ENCODE measurements at regions not wholly inside any gene's neighbourhood (a gene's known extent, or its start where the extent isn't known, plus 50 kb on each side); places are given as distances from the start of the nearest gene placed in this dataset.

DNA sequence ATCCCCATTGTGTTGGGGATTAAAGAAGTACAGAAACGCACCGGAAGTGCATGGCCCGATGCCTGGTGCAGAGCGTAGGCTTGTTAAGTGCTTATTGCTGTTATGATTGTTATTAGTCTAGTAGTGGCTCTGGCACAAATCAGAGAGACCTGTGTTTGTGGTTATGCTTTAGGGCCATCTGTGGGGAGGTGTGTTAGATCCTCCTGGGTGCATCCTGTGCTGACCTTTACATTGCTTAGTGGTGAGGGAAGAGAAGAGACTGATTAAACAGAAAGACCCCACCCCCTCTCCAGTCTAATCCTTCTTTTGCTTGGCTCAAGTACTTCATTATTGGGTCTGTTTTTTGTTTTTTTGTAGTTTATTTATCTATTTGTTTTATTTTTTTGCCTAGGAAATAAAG is 112.7 kb upstream of the SPRY4 start:
- DNase-seq (ENCODE audit: low spot score in 2 of 2): peak in 1 of 2 donors; percentile 29
- 61 to 66% methylated on average over 4 of the region's 4 CpGs for WGBS, 2 donors
- intact Hi-C loops (cut with DNase I; ENCODE audit: low total_unique reads): no loop called here
- no peak for TF ChIP-seq POLR2A (IDR thresholded peaks at IDR 0.05)
- TF ChIP-seq CTCF (IDR thresholded peaks at IDR 0.05): no peak
- H3K4me3 ChIP-seq (ENCODE audit: low read depth, poor library complexity, severe bottlenecking): no peak overlapping the region

- intact Hi-C loops (cut with DNase I; ENCODE audit: low total_unique reads): no loop called here
- TF ChIP-seq CTCF (IDR thresholded peaks at IDR 0.05): no peak
- TF ChIP-seq POLR2A (IDR thresholded peaks at IDR 0.05): no peak
- 76 to 81% methylated on average over 9 of the region's 9 CpGs for WGBS, 2 donors
- DNase-seq (ENCODE audit: low spot score in 2 of 2): peak in 1 of 2 donors; percentile 61
- H3K4me3 ChIP-seq (ENCODE audit: low read depth, poor library complexity, severe bottlenecking): no peak overlapping the region
Measured at GRCh38 chr5:142435410-142436115, 110.7 kb upstream of the SPRY4 start.

DNA sequence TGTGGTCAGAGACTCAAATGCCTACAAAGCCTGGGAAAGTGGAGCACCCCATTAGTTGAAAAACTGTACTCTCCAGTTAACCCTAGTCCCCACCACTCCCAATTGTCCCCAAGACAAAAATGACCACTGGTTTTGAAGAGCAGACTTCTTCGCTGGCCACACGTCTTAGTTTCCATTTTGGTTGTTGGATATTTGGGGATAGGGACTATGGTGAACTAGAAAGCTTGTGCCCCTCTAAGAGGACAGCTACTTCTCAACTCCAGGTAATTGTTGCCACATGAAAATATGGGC is 109.4 kb upstream of the SPRY4 start:
- 94 to 95% methylated on average over 2 of the region's 2 CpGs for WGBS, 2 donors
- TF ChIP-seq POLR2A (IDR thresholded peaks at IDR 0.05) (no peak), CTCF (IDR thresholded peaks at IDR 0.05) (no peak)
- H3K4me3 ChIP-seq (ENCODE audit: low read depth, poor library complexity, severe bottlenecking): no peak overlapping the region
- intact Hi-C loops (cut with DNase I; ENCODE audit: low total_unique reads): no loop called here
- DNase-seq (ENCODE audit: low spot score in 2 of 2): no peak

DNA sequence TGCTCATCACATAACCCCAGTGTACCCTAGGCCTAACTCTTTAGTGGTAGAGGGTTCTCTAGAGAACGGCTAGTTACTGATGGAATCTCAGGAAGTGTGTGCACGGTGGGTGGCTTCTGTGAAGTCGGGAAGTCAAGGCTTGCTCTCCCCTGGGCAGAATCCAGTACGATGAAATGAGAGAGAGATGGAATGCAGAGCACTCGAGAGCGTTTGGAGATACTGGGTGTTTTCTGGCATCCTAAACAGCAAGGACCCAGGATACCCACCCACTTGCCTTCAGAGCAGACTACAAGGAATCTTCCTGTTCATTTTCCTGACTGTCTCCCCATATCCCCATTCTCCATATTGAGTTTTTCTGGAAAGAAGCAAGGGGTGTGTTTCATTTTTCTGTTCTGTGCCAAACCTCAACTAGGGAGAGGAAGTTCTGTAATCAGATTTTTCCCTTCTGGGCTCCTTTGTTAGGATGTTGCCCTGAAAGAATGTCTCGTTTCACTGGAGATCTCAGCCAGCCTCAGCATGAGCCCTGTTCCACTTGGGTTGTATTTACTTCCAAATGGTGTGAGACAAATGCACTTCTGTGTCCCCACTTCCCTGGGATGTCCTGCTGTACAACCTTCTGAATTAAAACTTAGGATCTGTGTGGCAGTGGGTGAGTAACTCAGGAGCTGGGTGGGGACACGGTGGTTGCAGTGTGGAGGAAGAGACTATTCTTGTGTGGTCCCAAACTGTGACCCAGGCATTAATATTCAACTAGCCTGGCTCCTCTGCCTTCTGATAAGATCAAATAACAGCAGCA is 108.9 kb upstream of the SPRY4 start:
- TF ChIP-seq POLR2A (IDR thresholded peaks at IDR 0.05): no peak
- TF ChIP-seq CTCF (IDR thresholded peaks at IDR 0.05): no peak
- peak in 1 of 2 donors; percentile 75 for DNase-seq (ENCODE audit: low spot score in 2 of 2)
- no peak overlapping the region for H3K4me3 ChIP-seq (ENCODE audit: low read depth, poor library complexity, severe bottlenecking)
- intact Hi-C loops (cut with DNase I; ENCODE audit: low total_unique reads): no loop called here
- WGBS, 2 donors: 37% methylated on average over 8 of the region's 8 CpGs

DNA sequence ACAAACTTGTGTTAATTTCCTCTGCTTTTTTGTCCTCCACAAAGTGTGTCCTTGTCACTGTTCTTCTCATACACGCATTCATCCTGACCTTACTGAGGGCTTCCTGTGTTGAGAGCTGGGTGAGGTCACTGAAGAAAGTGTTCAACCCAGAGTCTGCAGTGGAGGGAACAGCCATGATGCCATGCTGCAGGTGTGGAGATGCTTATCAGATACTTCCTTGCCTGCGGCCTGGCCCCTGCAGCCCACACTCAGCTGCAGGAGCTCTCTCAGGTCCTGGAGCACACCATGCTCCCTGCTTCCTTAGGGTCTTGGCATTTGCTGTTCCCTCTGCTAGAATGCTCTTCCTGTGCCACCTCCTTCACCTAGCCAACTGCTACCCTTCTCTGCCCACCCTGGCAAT is 108.1 kb upstream of the SPRY4 start:
- intact Hi-C loops (cut with DNase I; ENCODE audit: low total_unique reads): no loop called here
- no peak overlapping the region for H3K4me3 ChIP-seq (ENCODE audit: low read depth, poor library complexity, severe bottlenecking)
- 37 to 51% methylated on average over 2 of the region's 2 CpGs for WGBS, 2 donors
- no peak for TF ChIP-seq POLR2A (IDR thresholded peaks at IDR 0.05)
- no peak for TF ChIP-seq CTCF (IDR thresholded peaks at IDR 0.05)
- peak in 1 of 2 donors; percentile 68 for DNase-seq (ENCODE audit: low spot score in 2 of 2)

Data from lower leg skin (tissue), 4 donors.